GM12873 (cell line): ENCODE measurements at regions not wholly inside any gene's neighbourhood (a gene's known extent, or its start where the extent isn't known, plus 50 kb on each side); places are given as distances from the start of the nearest gene placed in this dataset.
A peak's percentile ranks its signal among the peaks of the same experiment; 100 is the strongest.

Experiments used
- TF ChIP-seq, protein P1 (sequence below): IDR thresholded peaks from 2 replicates; pipeline ENCODE4 v1.5.1; 2012; ENCODE audit warnings: low read depth, mild to moderate bottlenecking, moderate library complexity, low read length, control low read depth; ENCODE audit not compliant: insufficient read depth; ENCODE audit errors: missing control alignments

DNA sequence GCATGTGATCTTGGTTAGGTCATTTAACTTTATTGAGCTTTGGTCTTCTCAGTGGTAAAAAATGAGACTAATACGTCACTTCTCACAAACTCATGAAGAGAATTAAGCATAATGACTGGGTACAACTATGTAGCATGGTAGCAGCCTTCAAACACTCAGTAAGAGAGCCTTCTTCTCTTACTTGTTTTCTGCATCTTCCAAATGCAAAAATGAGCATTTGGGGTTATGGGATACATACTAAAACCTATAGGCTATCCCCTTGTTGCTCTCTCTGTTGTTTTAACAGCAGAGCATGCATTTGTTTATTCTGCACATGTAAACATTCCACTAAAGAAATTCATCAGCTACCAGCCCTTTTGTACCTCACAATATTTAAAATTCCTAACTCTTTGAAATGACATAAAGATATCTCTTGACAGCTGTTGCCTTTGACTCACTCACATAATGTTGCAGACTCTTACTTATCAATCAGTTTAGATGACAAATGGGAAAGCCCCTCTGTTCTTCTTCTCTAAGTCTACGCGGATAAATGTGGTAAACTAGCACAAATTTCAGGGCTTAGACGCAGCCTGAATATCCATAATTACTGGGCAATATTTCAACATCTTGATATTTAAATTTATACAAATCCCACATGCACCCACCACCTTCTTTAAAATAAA, 327.3 kb upstream of the SATB1 start:
- TF ChIP-seq, protein P1, sequence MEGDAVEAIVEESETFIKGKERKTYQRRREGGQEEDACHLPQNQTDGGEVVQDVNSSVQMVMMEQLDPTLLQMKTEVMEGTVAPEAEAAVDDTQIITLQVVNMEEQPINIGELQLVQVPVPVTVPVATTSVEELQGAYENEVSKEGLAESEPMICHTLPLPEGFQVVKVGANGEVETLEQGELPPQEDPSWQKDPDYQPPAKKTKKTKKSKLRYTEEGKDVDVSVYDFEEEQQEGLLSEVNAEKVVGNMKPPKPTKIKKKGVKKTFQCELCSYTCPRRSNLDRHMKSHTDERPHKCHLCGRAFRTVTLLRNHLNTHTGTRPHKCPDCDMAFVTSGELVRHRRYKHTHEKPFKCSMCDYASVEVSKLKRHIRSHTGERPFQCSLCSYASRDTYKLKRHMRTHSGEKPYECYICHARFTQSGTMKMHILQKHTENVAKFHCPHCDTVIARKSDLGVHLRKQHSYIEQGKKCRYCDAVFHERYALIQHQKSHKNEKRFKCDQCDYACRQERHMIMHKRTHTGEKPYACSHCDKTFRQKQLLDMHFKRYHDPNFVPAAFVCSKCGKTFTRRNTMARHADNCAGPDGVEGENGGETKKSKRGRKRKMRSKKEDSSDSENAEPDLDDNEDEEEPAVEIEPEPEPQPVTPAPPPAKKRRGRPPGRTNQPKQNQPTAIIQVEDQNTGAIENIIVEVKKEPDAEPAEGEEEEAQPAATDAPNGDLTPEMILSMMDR: no peak

DNA sequence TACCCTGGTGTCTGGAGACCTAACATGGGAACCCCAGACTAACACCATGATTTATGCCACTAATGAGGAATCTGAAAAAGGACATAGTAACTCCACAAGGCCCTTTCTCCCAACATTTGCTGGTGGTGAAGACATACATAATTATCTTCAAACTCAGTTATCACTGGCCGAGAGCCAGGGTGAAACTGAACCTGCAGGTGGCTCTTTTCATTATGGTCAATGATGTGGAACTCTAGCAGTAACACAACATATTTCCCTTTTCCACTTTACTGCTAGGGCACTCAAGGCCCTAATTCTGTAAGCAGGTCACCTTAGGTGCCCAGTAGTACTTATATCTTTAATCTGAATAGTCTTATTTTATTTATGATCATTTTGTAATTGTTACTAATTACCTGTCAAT, 326.4 kb upstream of the SATB1 start:
- TF ChIP-seq, protein P1: peak; percentile 5

DNA sequence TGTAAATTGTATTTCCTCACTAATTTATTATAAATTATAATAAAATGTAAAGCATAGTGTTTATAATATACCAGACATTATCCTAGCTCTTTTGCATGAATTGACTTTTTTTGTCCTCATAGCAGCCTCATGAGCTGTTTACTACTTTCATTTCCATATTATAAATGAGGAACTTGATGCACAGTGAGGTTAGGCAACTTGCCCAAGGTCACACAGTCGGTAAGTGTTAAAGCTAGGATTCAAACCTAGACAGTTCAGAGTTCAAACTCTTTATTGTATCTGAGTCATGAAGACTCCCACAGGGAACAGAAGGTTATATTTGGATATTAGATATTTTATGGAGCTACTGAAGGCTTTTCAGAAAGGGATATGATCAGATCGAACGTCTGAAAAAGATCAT, 322.2 kb upstream of the SATB1 start:
- TF ChIP-seq, protein P1: no peak

DNA sequence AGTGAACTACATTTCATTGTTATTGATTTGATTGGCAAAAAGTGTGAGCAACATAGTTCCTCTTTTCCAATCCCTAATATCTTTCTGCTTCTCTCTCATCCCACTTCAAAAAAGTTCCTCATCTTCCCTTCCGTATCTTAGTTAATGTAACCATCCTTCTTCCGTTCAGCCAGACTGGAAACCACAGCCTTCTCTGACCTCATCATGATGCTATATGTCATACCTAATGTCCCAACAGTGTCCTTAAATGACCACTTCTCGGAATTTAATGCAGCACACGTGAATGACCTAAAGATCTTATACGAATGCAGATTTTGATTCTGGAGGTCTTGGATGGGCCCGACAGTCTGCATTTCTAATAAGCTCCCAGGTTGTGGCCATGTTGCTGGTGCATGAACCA, 320.3 kb upstream of the SATB1 start:
- TF ChIP-seq, protein P1: no peak

DNA sequence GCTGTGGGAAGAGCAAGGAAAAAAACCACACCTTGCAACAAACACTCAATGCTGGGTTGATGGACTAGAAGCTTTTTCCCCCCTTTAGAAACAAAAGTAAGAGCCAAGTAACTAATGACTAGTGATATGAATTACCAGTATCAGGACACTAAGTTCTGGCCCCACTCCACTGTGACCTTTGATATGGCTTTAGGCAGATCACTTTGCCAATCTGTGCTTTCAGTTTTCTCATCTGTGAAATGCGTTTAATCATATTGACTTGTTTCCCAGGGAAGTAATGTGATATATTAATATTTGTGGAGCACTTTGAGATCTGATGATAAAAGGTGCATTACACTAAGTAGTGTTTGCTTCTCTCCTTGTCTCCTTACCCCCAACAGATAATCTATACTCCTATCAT, 319.3 kb upstream of the SATB1 start:
- TF ChIP-seq, protein P1: no peak

DNA sequence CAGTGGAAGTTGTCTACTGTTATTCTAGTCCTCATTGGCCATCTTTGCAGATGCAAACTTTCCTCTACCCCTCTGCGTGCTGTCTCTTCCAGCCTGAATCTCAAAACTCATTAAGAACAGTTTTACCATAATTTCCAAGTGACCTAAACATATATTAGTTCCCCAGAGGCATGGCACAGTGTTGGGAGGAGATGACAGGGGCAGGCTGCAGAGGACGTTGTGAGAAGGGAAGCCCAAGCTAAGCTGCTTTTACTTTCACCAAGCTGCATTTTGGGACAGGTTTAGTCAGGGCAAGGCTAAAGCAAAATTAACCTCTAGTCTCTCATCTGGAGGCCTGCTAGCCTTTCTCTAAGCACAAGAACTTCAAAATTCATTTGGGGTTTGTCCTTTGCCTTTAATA, 318.6 kb upstream of the SATB1 start:
- TF ChIP-seq, protein P1: no peak

DNA sequence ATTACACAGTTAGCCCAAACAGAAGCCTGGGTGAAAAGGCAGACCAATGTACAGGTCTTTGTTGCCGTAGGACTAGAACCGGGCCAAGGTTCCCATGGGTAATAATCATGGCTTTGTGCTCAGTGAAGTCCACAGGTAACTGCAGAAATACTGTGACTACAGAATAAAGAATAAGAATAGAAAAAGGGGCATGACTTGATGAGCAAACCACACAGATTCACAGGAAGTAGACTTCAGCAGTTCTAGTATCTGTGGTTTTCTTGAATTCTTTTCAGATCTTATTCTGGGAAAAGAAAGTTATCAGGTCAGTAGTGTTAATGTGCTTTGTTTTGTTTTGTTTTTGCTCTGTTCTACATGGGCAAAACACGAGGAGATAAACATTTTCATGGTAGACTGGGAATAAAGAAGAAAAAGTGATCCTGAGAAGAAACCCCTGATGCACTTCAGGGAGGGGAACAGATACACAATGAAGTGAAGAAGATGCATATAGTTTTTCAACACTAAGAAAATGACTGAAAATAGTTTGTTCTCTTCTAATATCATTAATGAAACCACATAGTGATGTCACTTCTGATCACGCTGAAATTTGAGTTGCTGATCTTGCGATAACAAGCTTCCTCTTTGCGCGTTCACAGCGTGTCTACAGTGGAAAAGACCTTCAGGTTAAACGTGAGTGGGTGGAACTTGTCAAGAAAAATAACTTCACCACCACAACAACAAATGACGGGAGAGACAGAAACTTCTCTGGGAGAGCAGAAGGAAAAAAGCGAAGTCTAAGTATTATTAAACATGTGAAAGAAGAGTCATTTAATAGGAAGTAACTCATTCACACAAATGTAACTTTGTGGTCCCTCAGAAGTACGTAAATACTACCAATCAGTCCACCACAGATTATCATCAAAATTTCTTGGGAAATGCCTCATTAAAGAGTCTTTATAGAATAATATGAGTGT, 315.8 kb upstream of the SATB1 start:
- TF ChIP-seq, protein P1: no peak
